GM12878 (cell line): ENCODE measurements at regions not wholly inside any gene's neighbourhood (a gene's known extent, or its start where the extent isn't known, plus 50 kb on each side); places are given as distances from the start of the nearest gene placed in this dataset.

Experiments
- ATAC-seq: fragments of 200-7000 bp; cut with Tn5 transposase; 3 replicates; pipeline ENCODE4 v1.9.1; 2020; ENCODE audit warnings: mild to moderate bottlenecking, moderate library complexity
- BruUV-seq: library from RNA; stranded (reverse); fragments of 400-500 nt; replicated peaks from 2 replicates; lab custom pipeline; 2021; lab: Mats Ljungman, UMichigan
- CTCF ChIA-PET: fragments of 300-600 bp; sonication (Branson Sonifier 250); formaldehyde crosslinking; extraction: SDS; loops from one replicate; lab custom pipeline; 2021; ENCODE audit warnings: inconsistent platforms; lab: Yijun Ruan, JAX
- POLR2A ChIA-PET: fragments of 350-600 bp; formaldehyde crosslinking; extraction: SDS; loops from one replicate; lab custom pipeline; 2021; ENCODE audit warnings: inconsistent platforms; lab: Charles Lee
- RAD21 ChIA-PET: fragments of 300-600 bp; sonication (Branson Sonifier 250); formaldehyde crosslinking; loops from one replicate; lab custom pipeline; 2023; ENCODE audit warnings: antibody characterized with exemption; ENCODE audit not compliant: unreplicated experiment; lab: Charles Lee
- SMC1A ChIA-PET: fragments of 300-600 bp; sonication (Branson Sonifier 250); formaldehyde crosslinking; loops from one replicate; lab custom pipeline; 2023; ENCODE audit not compliant: unreplicated experiment, uncharacterized antibody; lab: Charles Lee
- DNase-seq: peaks from one replicate; pipeline ENCODE4 v3.0.0-alpha.2; 2011; ENCODE audit warnings: low read depth, low spot score
- FAIRE-seq: peaks from 3 replicates; lab custom pipeline; 2011; peaks lifted over from hg19 to GRCh38; lab: Jason Lieb, UNC
- H2AFZ ChIP-seq: 2 replicates; pipeline ENCODE4 v1.6.0; 2011; ENCODE audit warnings: low read depth, low read length, control low read depth; ENCODE audit not compliant: control insufficient read depth
- H3K27ac ChIP-seq: 2 replicates; pipeline ENCODE4 v1.5.1; 2011; ENCODE audit warnings: control low read depth; ENCODE audit not compliant: control insufficient read depth, insufficient read depth
- H3K27me3 ChIP-seq, 2 experiments: replicated peaks in 1 of 2; 2 replicates each; pipeline versions ENCODE4 v1.6.0 to v1.6.1; 2011; ENCODE audit warnings: low read length in 1 of 2; ENCODE audit not compliant: control insufficient read depth in 2 of 2, insufficient read depth in 2 of 2
- H3K36me3 ChIP-seq, 2 experiments: 2 replicates each; pipeline ENCODE4 v1.5.1; 2011; ENCODE audit warnings: low read length in 1 of 2; ENCODE audit not compliant: control insufficient read depth in 2 of 2, insufficient read depth in 2 of 2
- H3K4me1 ChIP-seq: 2 replicates; pipeline ENCODE4 v1.6.1; 2011; ENCODE audit warnings: mild to moderate bottlenecking, low read length, moderate library complexity, mixed read lengths; ENCODE audit not compliant: control insufficient read depth, insufficient read depth
- H3K4me2 ChIP-seq: 2 replicates; pipeline ENCODE4 v1.6.0; 2011; ENCODE audit warnings: control low read depth; ENCODE audit not compliant: control insufficient read depth, insufficient read depth
- H3K4me3 ChIP-seq: fragments of 200-600 bp; sonication (generic); 2 replicates; pipeline ENCODE4 v1.5.1; 2016
- H3K79me2 ChIP-seq: 2 replicates; pipeline ENCODE4 v1.6.0; 2011; ENCODE audit warnings: low read length; ENCODE audit not compliant: control insufficient read depth, insufficient read depth
- H3K9ac ChIP-seq: 2 replicates; pipeline ENCODE4 v1.8.0; 2011; ENCODE audit warnings: low read length, control low read depth, mixed read lengths; ENCODE audit not compliant: control insufficient read depth, insufficient read depth
- H3K9me3 ChIP-seq: replicated peaks from 3 replicates; pipeline ENCODE4 v1.5.1; 2011; ENCODE audit warnings: mild to moderate bottlenecking, low read length; ENCODE audit not compliant: control insufficient read depth, insufficient read depth
- H4K20me1 ChIP-seq: 2 replicates; pipeline ENCODE4 v1.6.0; 2011; ENCODE audit not compliant: control insufficient read depth, insufficient read depth
- CREB1 ChIP-seq: IDR thresholded peaks from 2 replicates; pipeline ENCODE4 v1.6.1; 2012; ENCODE audit warnings: low read depth, mild to moderate bottlenecking, inconsistent platforms
- IKZF1 ChIP-seq: fragments of 450-650 bp; conservative IDR thresholded peaks from 2 replicates; pipeline ENCODE4 v1.6.1; 2017; ENCODE audit warnings: antibody characterized with exemption, mild to moderate bottlenecking
- MTA3 ChIP-seq: IDR thresholded peaks from 2 replicates; pipeline ENCODE4 v1.6.1; 2012; ENCODE audit warnings: low read length, inconsistent platforms, borderline replicate concordance
- NFYA ChIP-seq: IDR thresholded peaks from 2 replicates; pipeline ENCODE4 v1.6.1; 2011; ENCODE audit warnings: low read depth, mild to moderate bottlenecking, low read length, improper control_type of control experiment, borderline replicate concordance
- POU2F2 ChIP-seq: IDR thresholded peaks from 3 replicates; pipeline ENCODE4 v1.6.1; 2011; ENCODE audit warnings: low read depth, mild to moderate bottlenecking, low read length, borderline replicate concordance
- RAD21 ChIP-seq: IDR thresholded peaks from 2 replicates; pipeline ENCODE4 v1.6.1; 2011; ENCODE audit warnings: mild to moderate bottlenecking, low read depth, low read length, moderate library complexity; ENCODE audit not compliant: insufficient read depth
- ZNF274 ChIP-seq: IDR thresholded peaks from one replicate; pipeline ENCODE4 v1.8.0; 2011; ENCODE audit not compliant: insufficient read length, insufficient read depth
- ZZZ3 ChIP-seq: IDR thresholded peaks from 2 replicates; pipeline ENCODE4 v1.6.1; 2011; ENCODE audit warnings: low read depth; ENCODE audit not compliant: control insufficient read depth, insufficient read length
- WGBS: methylation state at CpG from one replicate; pipeline ENCODE4 v1.1.6; 2016; ENCODE audit warnings: low lambda C conversion rate; ENCODE audit not compliant: insufficient replicate concordance, insufficient coverage; ENCODE audit errors: missing lambda C conversion rate; 5-methylcytosine and 5-hydroxymethylcytosine counted together
- in situ Hi-C: fragments of 300-500 bp; cut with MboI; formaldehyde crosslinking; loops from 9 replicates; pipeline ENCODE4 v1.14.3; 2018; ENCODE audit warnings: mixed read lengths
- intact Hi-C: fragments of 100-400 bp; cut with micrococcal nuclease; formaldehyde crosslinking; loops from one replicate; pipeline ENCODE4 v1.14.2; 2022; ENCODE audit not compliant: unreplicated experiment
- TF ChIP-seq, protein P1 (sequence below): IDR thresholded peaks from 2 replicates; pipeline ENCODE4 v1.6.1; 2012; ENCODE audit warnings: low read length, inconsistent platforms
- TF ChIP-seq, protein P2 (sequence below): fragments of 450-650 bp; conservative IDR thresholded peaks from 2 replicates; pipeline ENCODE4 v1.6.1; 2017; ENCODE audit warnings: mild to moderate bottlenecking, moderate library complexity
- TF ChIP-seq, protein P3 (sequence below): fragments of 450-650 bp; IDR thresholded peaks from 2 replicates; pipeline ENCODE4 v1.6.1; 2017; ENCODE audit warnings: mild to moderate bottlenecking, moderate library complexity

DNA sequence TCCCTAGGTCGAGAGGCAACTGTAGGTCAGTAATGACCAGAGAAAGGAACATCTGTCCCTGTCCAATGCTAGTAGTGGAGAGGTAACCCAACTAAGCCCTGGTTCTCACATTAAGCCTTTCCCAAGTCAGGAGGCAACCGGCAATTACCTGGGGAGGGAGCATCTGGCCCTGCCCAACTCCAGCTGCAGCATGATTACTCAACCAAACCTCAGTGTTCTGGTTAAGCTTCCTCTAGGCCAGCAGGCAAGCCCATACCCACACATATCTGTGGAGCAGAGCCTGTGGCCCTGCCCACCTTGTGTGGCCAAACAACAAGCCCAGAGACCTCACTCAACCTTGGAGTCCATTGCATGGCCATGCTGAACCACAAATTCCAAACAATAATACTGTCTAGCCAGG is 220.8 kb upstream of the SLC24A2 start:
- H3K4me1 ChIP-seq = no peaks in the 10 kb centered on the region
- H3K4me3 ChIP-seq = no peak overlapping the region
- no peaks in the 10 kb centered on the region for H4K20me1 ChIP-seq
- H3K9ac ChIP-seq = no peak overlapping the region
- H3K36me3 ChIP-seq = no peaks in the 10 kb centered on the region
- no peak for FAIRE-seq
- no peaks in the 10 kb centered on the region for H3K27me3 ChIP-seq
- intact Hi-C loops = no loop called here
- H3K9me3 ChIP-seq = no peaks in the 10 kb centered on the region
- in situ Hi-C loops = no loop called here
- no peak for ATAC-seq
- SMC1A ChIA-PET = no interaction called here
- POLR2A ChIA-PET = no interaction called here
- no TSS peak for BruUV-seq
- RAD21 ChIA-PET = no interaction called here
- TF ChIP-seq ZZZ3 (no peak), NFYA (no peak), IKZF1 (no peak)
- no peaks in the 10 kb centered on the region for H3K79me2 ChIP-seq
- CTCF ChIA-PET = interaction anchor here (0.6 kb wide), 1 partner anchor 187 kb away, joined by 4 read pairs; no protein-coding TSS in a partner anchor
- H2AFZ ChIP-seq = no peak overlapping the region
- WGBS = 4% methylated on average over 2 of the region's 2 CpGs
- H3K4me2 ChIP-seq = no peak overlapping the region
- H3K27ac ChIP-seq = no peak overlapping the region
- no peak for DNase-seq

- CTCF ChIA-PET = no interaction called here
- H3K9me3 ChIP-seq = no peaks in the 10 kb centered on the region; the same call in 2 of the 3 replicates
- intact Hi-C loops = no loop called here
- 76% methylated on average over 2 of the region's 2 CpGs for WGBS
- no peak overlapping the region for H3K4me3 ChIP-seq
- SMC1A ChIA-PET = interaction anchor here (1.6 kb wide), 1 partner anchor 56 kb away, joined by 3 read pairs; no protein-coding TSS in a partner anchor
- no peaks in the 10 kb centered on the region for H3K27me3 ChIP-seq
- no peak overlapping the region for H3K4me2 ChIP-seq
- H3K9ac ChIP-seq = no peak overlapping the region
- BruUV-seq = no TSS peak
- no peak overlapping the region for H2AFZ ChIP-seq
- H3K36me3 ChIP-seq = no peaks in the 10 kb centered on the region
- DNase-seq (no peak), FAIRE-seq (no peak), ATAC-seq (no peak)
- TF ChIP-seq, protein P1, sequence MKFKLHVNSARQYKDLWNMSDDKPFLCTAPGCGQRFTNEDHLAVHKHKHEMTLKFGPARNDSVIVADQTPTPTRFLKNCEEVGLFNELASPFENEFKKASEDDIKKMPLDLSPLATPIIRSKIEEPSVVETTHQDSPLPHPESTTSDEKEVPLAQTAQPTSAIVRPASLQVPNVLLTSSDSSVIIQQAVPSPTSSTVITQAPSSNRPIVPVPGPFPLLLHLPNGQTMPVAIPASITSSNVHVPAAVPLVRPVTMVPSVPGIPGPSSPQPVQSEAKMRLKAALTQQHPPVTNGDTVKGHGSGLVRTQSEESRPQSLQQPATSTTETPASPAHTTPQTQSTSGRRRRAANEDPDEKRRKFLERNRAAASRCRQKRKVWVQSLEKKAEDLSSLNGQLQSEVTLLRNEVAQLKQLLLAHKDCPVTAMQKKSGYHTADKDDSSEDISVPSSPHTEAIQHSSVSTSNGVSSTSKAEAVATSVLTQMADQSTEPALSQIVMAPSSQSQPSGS = no peak
- TF ChIP-seq ZNF274 = no peak
- TF ChIP-seq, protein P2, sequence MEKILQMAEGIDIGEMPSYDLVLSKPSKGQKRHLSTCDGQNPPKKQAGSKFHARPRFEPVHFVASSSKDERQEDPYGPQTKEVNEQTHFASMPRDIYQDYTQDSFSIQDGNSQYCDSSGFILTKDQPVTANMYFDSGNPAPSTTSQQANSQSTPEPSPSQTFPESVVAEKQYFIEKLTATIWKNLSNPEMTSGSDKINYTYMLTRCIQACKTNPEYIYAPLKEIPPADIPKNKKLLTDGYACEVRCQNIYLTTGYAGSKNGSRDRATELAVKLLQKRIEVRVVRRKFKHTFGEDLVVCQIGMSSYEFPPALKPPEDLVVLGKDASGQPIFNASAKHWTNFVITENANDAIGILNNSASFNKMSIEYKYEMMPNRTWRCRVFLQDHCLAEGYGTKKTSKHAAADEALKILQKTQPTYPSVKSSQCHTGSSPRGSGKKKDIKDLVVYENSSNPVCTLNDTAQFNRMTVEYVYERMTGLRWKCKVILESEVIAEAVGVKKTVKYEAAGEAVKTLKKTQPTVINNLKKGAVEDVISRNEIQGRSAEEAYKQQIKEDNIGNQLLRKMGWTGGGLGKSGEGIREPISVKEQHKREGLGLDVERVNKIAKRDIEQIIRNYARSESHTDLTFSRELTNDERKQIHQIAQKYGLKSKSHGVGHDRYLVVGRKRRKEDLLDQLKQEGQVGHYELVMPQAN = no peak
- no peak for TF ChIP-seq RAD21
- TF ChIP-seq, protein P3, sequence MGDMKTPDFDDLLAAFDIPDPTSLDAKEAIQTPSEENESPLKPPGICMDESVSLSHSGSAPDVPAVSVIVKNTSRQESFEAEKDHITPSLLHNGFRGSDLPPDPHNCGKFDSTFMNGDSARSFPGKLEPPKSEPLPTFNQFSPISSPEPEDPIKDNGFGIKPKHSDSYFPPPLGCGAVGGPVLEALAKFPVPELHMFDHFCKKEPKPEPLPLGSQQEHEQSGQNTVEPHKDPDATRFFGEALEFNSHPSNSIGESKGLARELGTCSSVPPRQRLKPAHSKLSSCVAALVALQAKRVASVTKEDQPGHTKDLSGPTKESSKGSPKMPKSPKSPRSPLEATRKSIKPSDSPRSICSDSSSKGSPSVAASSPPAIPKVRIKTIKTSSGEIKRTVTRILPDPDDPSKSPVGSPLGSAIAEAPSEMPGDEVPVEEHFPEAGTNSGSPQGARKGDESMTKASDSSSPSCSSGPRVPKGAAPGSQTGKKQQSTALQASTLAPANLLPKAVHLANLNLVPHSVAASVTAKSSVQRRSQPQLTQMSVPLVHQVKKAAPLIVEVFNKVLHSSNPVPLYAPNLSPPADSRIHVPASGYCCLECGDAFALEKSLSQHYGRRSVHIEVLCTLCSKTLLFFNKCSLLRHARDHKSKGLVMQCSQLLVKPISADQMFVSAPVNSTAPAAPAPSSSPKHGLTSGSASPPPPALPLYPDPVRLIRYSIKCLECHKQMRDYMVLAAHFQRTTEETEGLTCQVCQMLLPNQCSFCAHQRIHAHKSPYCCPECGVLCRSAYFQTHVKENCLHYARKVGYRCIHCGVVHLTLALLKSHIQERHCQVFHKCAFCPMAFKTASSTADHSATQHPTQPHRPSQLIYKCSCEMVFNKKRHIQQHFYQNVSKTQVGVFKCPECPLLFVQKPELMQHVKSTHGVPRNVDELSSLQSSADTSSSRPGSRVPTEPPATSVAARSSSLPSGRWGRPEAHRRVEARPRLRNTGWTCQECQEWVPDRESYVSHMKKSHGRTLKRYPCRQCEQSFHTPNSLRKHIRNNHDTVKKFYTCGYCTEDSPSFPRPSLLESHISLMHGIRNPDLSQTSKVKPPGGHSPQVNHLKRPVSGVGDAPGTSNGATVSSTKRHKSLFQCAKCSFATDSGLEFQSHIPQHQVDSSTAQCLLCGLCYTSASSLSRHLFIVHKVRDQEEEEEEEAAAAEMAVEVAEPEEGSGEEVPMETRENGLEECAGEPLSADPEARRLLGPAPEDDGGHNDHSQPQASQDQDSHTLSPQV = no peak
- no peak for TF ChIP-seq POU2F2
- no peak for TF ChIP-seq MTA3
- TF ChIP-seq CREB1 = no peak
- no peaks in the 10 kb centered on the region for H3K79me2 ChIP-seq
- H3K4me1 ChIP-seq = peaks cover 18% of the 10 kb centered on the region
- in situ Hi-C loops = no loop called here
- RAD21 ChIA-PET = no interaction called here
- POLR2A ChIA-PET = interaction anchor here (0.6 kb wide), 1 partner anchor 36 kb away, joined by 3 read pairs; no protein-coding TSS in a partner anchor
- no peaks in the 10 kb centered on the region for H4K20me1 ChIP-seq
- H3K27ac ChIP-seq = no peak overlapping the region
Observed at GRCh38 chr9:20002011-20002410, 213.2 kb upstream of the SLC24A2 start.
